A673 (cell line): ENCODE measurements at regions not wholly inside any gene's neighbourhood (a gene's known extent, or its start where the extent isn't known, plus 50 kb on each side); places are given as distances from the start of the nearest gene placed in this dataset.

ENCODE experiments used
- BruUV-seq: library from RNA; stranded (reverse); fragments of 400-500 nt; replicated peaks from 2 replicates; lab custom pipeline; 2021; lab: Mats Ljungman, UMichigan
- CTCF ChIA-PET: fragments of 300-600 bp; sonication (Branson Sonifier 250); formaldehyde crosslinking; loops from one replicate; lab custom pipeline; 2022; ENCODE audit warnings: antibody characterized with exemption; lab: Charles Lee
- POLR2A ChIA-PET: fragments of 300-600 bp; sonication (Branson Sonifier 250); formaldehyde crosslinking; loops from one replicate; lab custom pipeline; 2022; ENCODE audit warnings: antibody characterized with exemption; ENCODE audit not compliant: low non-redundant PET; lab: Charles Lee
- DNase-seq: peaks from one replicate; pipeline ENCODE4 v3.0.0-alpha.2; 2015; ENCODE audit warnings: low spot score
- H3K27ac ChIP-seq: fragments of 200-600 bp; sonication (generic); 2 replicates; pipeline ENCODE4 v1.5.1; 2016; ENCODE audit warnings: mixed run types, low read depth, mild to moderate bottlenecking, mixed read lengths, antibody characterized with exemption, low read length; ENCODE audit not compliant: poor library complexity, severe bottlenecking
- H3K27me3 ChIP-seq: fragments of 200-600 bp; sonication (generic); replicated peaks from 2 replicates; pipeline ENCODE4 v1.6.1; 2017; ENCODE audit warnings: mixed run types, low read depth, mild to moderate bottlenecking, mixed read lengths, antibody characterized with exemption, low read length; ENCODE audit not compliant: insufficient read depth, poor library complexity
- H3K36me3 ChIP-seq: fragments of 200-600 bp; sonication (generic); 2 replicates; pipeline ENCODE4 v1.6.1; 2016; ENCODE audit warnings: mixed run types, mild to moderate bottlenecking, mixed read lengths, antibody characterized with exemption, low read length; ENCODE audit not compliant: insufficient read depth, poor library complexity, severe bottlenecking
- H3K4me1 ChIP-seq: fragments of 200-600 bp; sonication (generic); 2 replicates; pipeline ENCODE4 v1.6.1; 2017; ENCODE audit warnings: mixed run types, mild to moderate bottlenecking, mixed read lengths, antibody characterized with exemption, low read length; ENCODE audit not compliant: insufficient read depth, poor library complexity, severe bottlenecking
- H3K4me3 ChIP-seq: fragments of 200-600 bp; sonication (generic); 2 replicates; pipeline ENCODE4 v1.5.1; 2016; ENCODE audit warnings: low read depth, mixed run types, mild to moderate bottlenecking, mixed read lengths, low read length; ENCODE audit not compliant: poor library complexity, severe bottlenecking
- H3K9me3 ChIP-seq: fragments of 200-600 bp; sonication (generic); 2 replicates; pipeline ENCODE4 v1.6.1; 2016; ENCODE audit warnings: mixed run types, low read depth, mild to moderate bottlenecking, mixed read lengths, antibody characterized with exemption, low read length; ENCODE audit not compliant: poor library complexity, severe bottlenecking
- EZH2 ChIP-seq: fragments of 200-600 bp; sonication (generic); IDR thresholded peaks from 2 replicates; pipeline ENCODE4 v1.6.1; 2017; ENCODE audit warnings: borderline replicate concordance, low read depth, mild to moderate bottlenecking, mixed read lengths, antibody characterized with exemption, low read length; ENCODE audit not compliant: poor library complexity, severe bottlenecking
- intact Hi-C: fragments of 100-400 bp; cut with micrococcal nuclease; formaldehyde crosslinking; loops from one replicate; pipeline ENCODE4 v1.10.0; 2022; ENCODE audit not compliant: unreplicated experiment
- TF ChIP-seq, protein P1 (sequence below): fragments of 300-800, 200-600 bp; sonication (generic); conservative IDR thresholded peaks from 2 replicates; pipeline ENCODE4 v1.5.1; 2017; ENCODE audit warnings: low read depth, mild to moderate bottlenecking, antibody characterized with exemption, low read length, moderate library complexity, mixed read lengths

- intact Hi-C loops = no loop called here
- ChIA-PET CTCF (no interaction called here), POLR2A (no interaction called here)
- Histone ChIP-seq H3K4me3 (no peak overlapping the region), H3K36me3 (no peaks in the 10 kb centered on the region), H3K27ac (no peak overlapping the region), H3K27me3 (no peaks in the 10 kb centered on the region), H3K9me3 (no peaks in the 10 kb centered on the region), H3K4me1 (peaks cover 10% of the 10 kb centered on the region)
- BruUV-seq = no TSS peak
- no peak for DNase-seq
- TF ChIP-seq EZH2 = no peak
- TF ChIP-seq, protein P1, sequence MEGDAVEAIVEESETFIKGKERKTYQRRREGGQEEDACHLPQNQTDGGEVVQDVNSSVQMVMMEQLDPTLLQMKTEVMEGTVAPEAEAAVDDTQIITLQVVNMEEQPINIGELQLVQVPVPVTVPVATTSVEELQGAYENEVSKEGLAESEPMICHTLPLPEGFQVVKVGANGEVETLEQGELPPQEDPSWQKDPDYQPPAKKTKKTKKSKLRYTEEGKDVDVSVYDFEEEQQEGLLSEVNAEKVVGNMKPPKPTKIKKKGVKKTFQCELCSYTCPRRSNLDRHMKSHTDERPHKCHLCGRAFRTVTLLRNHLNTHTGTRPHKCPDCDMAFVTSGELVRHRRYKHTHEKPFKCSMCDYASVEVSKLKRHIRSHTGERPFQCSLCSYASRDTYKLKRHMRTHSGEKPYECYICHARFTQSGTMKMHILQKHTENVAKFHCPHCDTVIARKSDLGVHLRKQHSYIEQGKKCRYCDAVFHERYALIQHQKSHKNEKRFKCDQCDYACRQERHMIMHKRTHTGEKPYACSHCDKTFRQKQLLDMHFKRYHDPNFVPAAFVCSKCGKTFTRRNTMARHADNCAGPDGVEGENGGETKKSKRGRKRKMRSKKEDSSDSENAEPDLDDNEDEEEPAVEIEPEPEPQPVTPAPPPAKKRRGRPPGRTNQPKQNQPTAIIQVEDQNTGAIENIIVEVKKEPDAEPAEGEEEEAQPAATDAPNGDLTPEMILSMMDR = no peak
Measured at GRCh38 chrX:39911278-39911897, 186.4 kb downstream of the BCOR start.

DNA sequence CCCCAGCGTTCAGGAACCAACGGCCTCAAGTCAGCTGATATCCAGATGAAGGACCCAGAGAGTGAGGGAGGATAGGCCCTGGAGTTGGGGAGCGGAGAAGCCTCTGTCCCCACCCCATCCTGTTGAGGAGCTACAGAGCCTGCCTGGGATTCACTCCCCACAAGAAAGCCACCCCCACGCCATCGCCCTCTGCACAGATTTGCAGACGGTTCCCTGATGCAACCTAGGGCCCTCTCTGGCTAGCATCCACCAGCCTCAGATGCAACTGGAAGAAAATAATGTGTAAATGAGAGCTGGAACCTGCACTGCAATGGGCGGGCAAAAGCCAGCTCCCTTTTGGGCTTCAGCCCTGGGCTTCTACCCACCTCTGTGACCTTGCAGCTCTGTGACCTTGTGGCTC, 185.6 kb downstream of the BCOR start:
- DNase-seq = no peak
- ChIA-PET CTCF (no interaction called here), POLR2A (no interaction called here)
- TF ChIP-seq EZH2 = no peak
- Histone ChIP-seq H3K4me1 (peaks cover 10% of the 10 kb centered on the region), H3K27me3 (no peaks in the 10 kb centered on the region), H3K27ac (no peak overlapping the region), H3K9me3 (no peaks in the 10 kb centered on the region), H3K36me3 (no peaks in the 10 kb centered on the region), H3K4me3 (no peak overlapping the region)
- BruUV-seq = no TSS peak
- intact Hi-C loops = no loop called here

- ChIA-PET CTCF (no interaction called here), POLR2A (no interaction called here)
- Histone ChIP-seq H3K36me3 (no peaks in the 10 kb centered on the region), H3K9me3 (no peaks in the 10 kb centered on the region), H3K27ac (no peak overlapping the region), H3K4me1 (no peaks in the 10 kb centered on the region), H3K4me3 (no peak overlapping the region), H3K27me3 (no peaks in the 10 kb centered on the region)
- intact Hi-C loops = no loop called here
- TF ChIP-seq, protein P1 = no peak
- no peak for TF ChIP-seq EZH2
- no TSS peak for BruUV-seq
- no peak for DNase-seq
Measured at GRCh38 chrX:39915081-39915480, 182.7 kb downstream of the BCOR start.

- Histone ChIP-seq H3K9me3 (no peaks in the 10 kb centered on the region), H3K27ac (no peak overlapping the region), H3K4me1 (no peaks in the 10 kb centered on the region), H3K27me3 (no peaks in the 10 kb centered on the region), H3K36me3 (no peaks in the 10 kb centered on the region), H3K4me3 (no peak overlapping the region)
- no peak for DNase-seq
- TF ChIP-seq, protein P1 = no peak
- no peak for TF ChIP-seq EZH2
- intact Hi-C loops = no loop called here
- ChIA-PET CTCF (no interaction called here), POLR2A (no interaction called here)
- no TSS peak for BruUV-seq
Measured at GRCh38 chrX:39915596-39915995, 182.2 kb downstream of the BCOR start.
